ENCODE measurements at regions not wholly inside any gene's neighbourhood (a gene's known extent, or its start where the extent isn't known, plus 50 kb on each side); places are given as distances from the start of the nearest gene placed in this dataset.

- no TSS peak for BruUV-seq (replicated peaks)
- no peaks in the 10 kb centered on the region for H4K20me1 ChIP-seq (ENCODE audit: insufficient read depth, low read length)
- H3K4ac ChIP-seq (ENCODE audit: low read depth, low read length), result no peak overlapping the region
- no peak overlapping the region for H3K23ac ChIP-seq (ENCODE audit: low read depth, low read length)
- ChIA-PET CTCF (no interaction called here), POLR2A (ENCODE audit: unreplicated experiment) (no interaction called here)
- no peak overlapping the region for H2BK20ac ChIP-seq (ENCODE audit: low read depth, low read length)
- no peak overlapping the region for H2BK5ac ChIP-seq (ENCODE audit: low read depth, low read length, poor library complexity, severe bottlenecking)
- no peak overlapping the region for H3K27ac ChIP-seq (ENCODE audit: insufficient read depth, low read length)
- in situ Hi-C loops (cut with MboI; ENCODE audit: low sequenced_read_pairs) (no loop called here), intact Hi-C loops (cut with micrococcal nuclease) (no loop called here), dilution Hi-C loops (cut with HindIII; ENCODE audit: low sequenced_read_pairs, unreplicated experiment) (no loop called here)
- H2AK9ac ChIP-seq (replicated peaks; ENCODE audit: low read depth, low read length, poor library complexity), result no peak overlapping the region
- H3K9ac ChIP-seq (ENCODE audit: low read depth, low read length), result no peak overlapping the region
- 0 out of 2 replicates have a peak, but pooled peaks cover 1% of the 10 kb centered on the region for H3K9me3 ChIP-seq (ENCODE audit: control insufficient read depth, insufficient read depth, low read length)
- H2AFZ ChIP-seq (replicated peaks; ENCODE audit: low read length, poor library complexity), result no peak overlapping the region
- ATAC-seq (ENCODE audit: low read depth) (no peak), DNase-seq (no peak)
- no peak overlapping the region for H3K56ac ChIP-seq (ENCODE audit: extremely low read depth, insufficient read depth, low read length)
- no peak overlapping the region for H3K4me2 ChIP-seq (ENCODE audit: low read depth, low read length)
- no peak overlapping the region for H2BK120ac ChIP-seq (ENCODE audit: low read depth, low read length)
- no peaks in the 10 kb centered on the region for H3K27me3 ChIP-seq (ENCODE audit: control insufficient read depth, insufficient read depth, low read length)
- no peak for TF ChIP-seq MXI1 (IDR thresholded peaks at IDR 0.05; ENCODE audit: borderline replicate concordance, low read depth, low read length)
- no peak for TF ChIP-seq RFX5 (IDR thresholded peaks at IDR 0.05; ENCODE audit: low read depth, low read length)
- TF ChIP-seq ELK1 (IDR thresholded peaks at IDR 0.05; ENCODE audit: borderline replicate concordance, low read depth, low read length), result no peak
- no peak for TF ChIP-seq FOS (IDR thresholded peaks at IDR 0.05; ENCODE audit: low read depth, low read length)
- no peak for TF ChIP-seq RCOR1 (IDR thresholded peaks at IDR 0.05; ENCODE audit: insufficient replicate concordance, low read length)
- no peak for TF ChIP-seq NFE2L2 (IDR thresholded peaks at IDR 0.05; ENCODE audit: low read depth, low read length)
- TF ChIP-seq MAFK (IDR thresholded peaks at IDR 0.05; ENCODE audit: low read depth, low read length), result no peak
- TF ChIP-seq CHD1 (IDR thresholded peaks at IDR 0.05; ENCODE audit: low read depth, low read length), result no peak
- TF ChIP-seq RAD21 (IDR thresholded peaks at IDR 0.05; ENCODE audit: low read length), result no peak
- TF ChIP-seq POLR2A (IDR thresholded peaks at IDR 0.05; ENCODE audit: low read depth, low read length), result no peak
- TF ChIP-seq CEBPB (IDR thresholded peaks at IDR 0.05; ENCODE audit: low read depth, low read length), result no peak
- no peak for TF ChIP-seq CTCF (conservative IDR thresholded peaks at IDR 0.05; ENCODE audit: low read depth, low read length)
- TF ChIP-seq SMC3 (IDR thresholded peaks at IDR 0.05; ENCODE audit: low read depth, low read length), result no peak
- TF ChIP-seq MAZ (IDR thresholded peaks at IDR 0.05; ENCODE audit: borderline replicate concordance, low read depth, low read length), result no peak
- no peak for TF ChIP-seq BHLHE40 (IDR thresholded peaks at IDR 0.05; ENCODE audit: low read depth, low read length)
- TF ChIP-seq USF2 (IDR thresholded peaks at IDR 0.05; ENCODE audit: low read depth, low read length), result no peak
- H3K4me1 ChIP-seq (ENCODE audit: control insufficient read depth, insufficient read depth, low read length), result no peaks in the 10 kb centered on the region
- H3K4me3 ChIP-seq (ENCODE audit: insufficient read depth, low read depth, low read length), result no peak overlapping the region
- H3K9me1 ChIP-seq (ENCODE audit: insufficient read depth, low read length), result no peaks in the 10 kb centered on the region
- no CpG with 5 or more reads among the region's 3 CpGs for WGBS, 2 experiments (ENCODE audit: extremely low coverage in 2 of 2, insufficient read length in 1 of 2)
- no peak overlapping the region for H2AK5ac ChIP-seq (ENCODE audit: low read depth, low read length)
- no peaks in the 10 kb centered on the region for H3K79me1 ChIP-seq (ENCODE audit: low read depth in 1 of 2, low read length in 2 of 2)
- H4K91ac ChIP-seq (ENCODE audit: insufficient read depth, low read depth, low read length), result no peak overlapping the region
- no peak overlapping the region for H2BK15ac ChIP-seq (ENCODE audit: low read depth, low read length)
- H4K8ac ChIP-seq (ENCODE audit: low read depth in 2 of 2, low read length in 2 of 2), result no peak overlapping the region
- no peak overlapping the region for H3K18ac ChIP-seq (ENCODE audit: low read depth, low read length)
- H4K5ac ChIP-seq (ENCODE audit: low read depth, low read length), result no peak overlapping the region
- H3K36me3 ChIP-seq (ENCODE audit: control insufficient read depth, insufficient read depth, low read length), result no peaks in the 10 kb centered on the region
- H3K14ac ChIP-seq (replicated peaks; ENCODE audit: low read depth, low read length), result no peak overlapping the region
Observed at GRCh38 chr20:7257692-7258466, 490.4 kb downstream of the BMP2 start.
